Lower leg skin (tissue), 4 donors: ENCODE measurements at regions not wholly inside any gene's neighbourhood (a gene's known extent, or its start where the extent isn't known, plus 50 kb on each side); places are given as distances from the start of the nearest gene placed in this dataset.

Experiments used
- DNase-seq, 2 donors: peaks; one replicate each; pipeline ENCODE4 v3.0.0-alpha.2; 2019; ENCODE audit warnings: low spot score in 2 of 2
- H3K4me3 ChIP-seq: fragments of 200-600 bp; sonication (generic); 2 replicates; pipeline ENCODE4 v1.5.1; 2017; ENCODE audit warnings: mild to moderate bottlenecking, low read depth; ENCODE audit not compliant: poor library complexity, severe bottlenecking
- POLR2A ChIP-seq, 2 donors: fragments of 450-650 bp; IDR thresholded peaks; one replicate each; pipeline ENCODE4 v1.6.1; 2016 to 2017; ENCODE audit warnings: antibody characterized with exemption in 2 of 2, mild to moderate bottlenecking in 1 of 2, moderate library complexity in 1 of 2
- WGBS, 2 donors: methylation state at CpG; one replicate each; pipeline ENCODE4 v1.1.5; 2018; 5-methylcytosine and 5-hydroxymethylcytosine counted together
- intact Hi-C: fragments of 100-400 bp; cut with DNase I; formaldehyde crosslinking; loops from one replicate; pipeline ENCODE4 v1.15.0; 2023; ENCODE audit warnings: low total_unique reads
- TF ChIP-seq, protein P1 (sequence below), 3 donors: fragments of 450-650 bp; IDR thresholded peaks; one replicate each; pipeline ENCODE4 v1.5.1; 2016; ENCODE audit warnings: antibody characterized with exemption in 3 of 3, mild to moderate bottlenecking in 3 of 3, moderate library complexity in 2 of 3

GRCh38 chr19:31119951-31120690 lies 229.1 kb downstream of the TSHZ3 start:
- WGBS, 2 donors: 79 to 86% methylated on average over 5 of the region's 5 CpGs

DNA sequence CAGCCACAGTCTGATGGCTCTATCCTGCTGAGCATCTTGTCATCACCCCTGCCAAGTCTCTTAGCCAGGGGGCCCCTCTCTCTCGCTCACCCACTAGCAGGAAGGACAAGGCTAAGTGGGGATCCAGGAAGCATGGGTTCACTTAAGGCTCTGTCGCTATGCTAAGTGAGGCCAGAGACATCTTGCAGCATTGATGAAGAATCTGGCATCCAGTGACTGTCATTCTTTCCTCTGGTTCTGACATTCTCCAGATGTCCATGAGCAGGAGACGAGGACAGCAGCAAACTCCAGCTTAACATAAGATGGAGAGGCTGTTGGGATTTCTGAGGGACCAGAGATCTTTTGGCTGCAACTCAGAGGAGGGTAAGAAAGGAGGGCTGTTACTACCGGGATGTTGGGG lies 230.2 kb downstream of the TSHZ3 start:
- DNase-seq: peak in 1 of 2 donors; percentile 62
- WGBS, 2 donors: 56 to 60% methylated on average over 4 of the region's 4 CpGs
- no peak overlapping the region for H3K4me3 ChIP-seq
- intact Hi-C loops: no loop called here
- TF ChIP-seq, protein P1, sequence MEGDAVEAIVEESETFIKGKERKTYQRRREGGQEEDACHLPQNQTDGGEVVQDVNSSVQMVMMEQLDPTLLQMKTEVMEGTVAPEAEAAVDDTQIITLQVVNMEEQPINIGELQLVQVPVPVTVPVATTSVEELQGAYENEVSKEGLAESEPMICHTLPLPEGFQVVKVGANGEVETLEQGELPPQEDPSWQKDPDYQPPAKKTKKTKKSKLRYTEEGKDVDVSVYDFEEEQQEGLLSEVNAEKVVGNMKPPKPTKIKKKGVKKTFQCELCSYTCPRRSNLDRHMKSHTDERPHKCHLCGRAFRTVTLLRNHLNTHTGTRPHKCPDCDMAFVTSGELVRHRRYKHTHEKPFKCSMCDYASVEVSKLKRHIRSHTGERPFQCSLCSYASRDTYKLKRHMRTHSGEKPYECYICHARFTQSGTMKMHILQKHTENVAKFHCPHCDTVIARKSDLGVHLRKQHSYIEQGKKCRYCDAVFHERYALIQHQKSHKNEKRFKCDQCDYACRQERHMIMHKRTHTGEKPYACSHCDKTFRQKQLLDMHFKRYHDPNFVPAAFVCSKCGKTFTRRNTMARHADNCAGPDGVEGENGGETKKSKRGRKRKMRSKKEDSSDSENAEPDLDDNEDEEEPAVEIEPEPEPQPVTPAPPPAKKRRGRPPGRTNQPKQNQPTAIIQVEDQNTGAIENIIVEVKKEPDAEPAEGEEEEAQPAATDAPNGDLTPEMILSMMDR (IDR thresholded peaks at IDR 0.05): no peak
- no peak for TF ChIP-seq POLR2A (IDR thresholded peaks at IDR 0.05)

More at GRCh38 chr19:31119951-31120690, 229.1 kb downstream of the TSHZ3 start:
- TF ChIP-seq, protein P1 (IDR thresholded peaks at IDR 0.05): no peak
- intact Hi-C loops: no loop called here
- peak in 1 of 2 donors; percentile 56 for DNase-seq
- H3K4me3 ChIP-seq: no peak overlapping the region

DNA sequence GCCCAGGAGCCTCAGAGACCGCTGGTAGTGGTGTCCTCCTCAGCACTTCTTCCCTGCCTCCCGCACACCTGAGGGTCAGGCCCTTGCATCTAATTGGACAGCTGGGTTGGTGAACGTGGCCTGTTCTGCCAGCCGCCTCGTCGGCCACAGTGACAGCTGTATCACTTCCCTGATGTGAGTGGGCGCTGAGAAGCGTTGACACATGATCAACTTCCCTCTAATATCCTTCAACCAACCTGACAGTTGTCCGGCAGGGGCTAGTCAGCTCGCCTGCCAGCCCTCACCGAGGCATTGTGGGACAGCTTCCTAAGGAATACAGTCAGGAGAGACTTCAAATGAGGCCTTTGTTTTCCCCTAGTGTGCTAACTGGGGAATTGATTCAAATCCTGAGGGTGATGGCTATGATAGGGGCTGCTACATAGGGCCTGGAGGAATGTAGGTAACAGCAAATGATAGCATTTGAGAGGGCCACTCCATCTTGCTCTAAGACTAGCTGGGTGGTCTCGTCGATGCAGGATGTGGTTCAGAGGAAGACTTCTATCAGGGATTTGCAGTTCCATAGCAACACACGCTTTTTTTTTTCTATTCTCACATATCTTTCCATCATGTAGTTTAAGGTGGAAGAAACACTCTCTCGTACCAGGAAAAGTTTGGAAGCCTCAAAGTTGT lies 230.8 kb downstream of the TSHZ3 start:
- intact Hi-C loops: no loop called here
- 80 to 83% methylated on average over 15 of the region's 15 CpGs for WGBS, 2 donors
- H3K4me3 ChIP-seq: no peak overlapping the region
- DNase-seq: peak in 1 of 2 donors; percentile 81
- TF ChIP-seq, protein P1 (IDR thresholded peaks at IDR 0.05): no peak
- no peak for TF ChIP-seq POLR2A (IDR thresholded peaks at IDR 0.05)

DNA sequence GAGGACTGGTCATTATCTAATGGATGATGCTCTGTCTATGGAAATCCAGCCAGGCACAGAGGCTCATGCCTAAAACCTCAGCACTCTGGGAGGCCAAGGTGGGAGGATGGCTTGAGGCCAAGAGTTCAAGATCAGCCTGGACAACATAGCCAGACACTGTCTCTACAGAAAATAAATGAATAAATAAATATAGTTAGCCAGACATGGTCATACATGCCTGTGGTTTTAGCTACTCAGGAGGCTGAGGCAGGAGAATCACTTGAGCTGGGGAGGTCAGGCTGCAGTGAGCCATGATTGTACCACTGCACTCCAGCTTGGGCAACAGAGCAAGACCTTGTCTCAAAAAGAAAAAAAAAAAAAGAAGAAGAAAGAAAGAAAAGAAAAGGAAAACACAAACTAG lies 234.7 kb downstream of the TSHZ3 start:
- no peak overlapping the region for H3K4me3 ChIP-seq
- intact Hi-C loops: no loop called here
- DNase-seq: peak in 1 of 2 donors; percentile 14
- TF ChIP-seq POLR2A (IDR thresholded peaks at IDR 0.05): no peak
- TF ChIP-seq, protein P1 (IDR thresholded peaks at IDR 0.05): no peak

DNA sequence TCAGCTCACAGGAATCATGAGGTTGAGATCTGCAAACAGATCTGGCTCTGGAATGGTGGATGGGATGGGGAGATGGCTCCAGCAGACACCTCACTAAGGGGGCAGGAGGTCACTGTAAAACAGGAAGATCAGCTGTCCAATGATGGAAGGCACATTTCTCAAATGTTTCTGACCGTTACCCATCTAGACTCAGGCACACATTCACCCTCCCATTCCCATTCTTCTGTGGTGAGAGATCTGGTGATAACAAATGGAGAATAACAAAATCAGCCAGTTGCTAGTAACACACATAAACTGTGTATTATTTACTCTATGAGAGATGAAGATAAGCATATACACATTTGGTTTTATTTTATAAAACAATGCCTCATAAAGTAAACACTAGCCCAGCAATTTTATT lies 235.9 kb downstream of the TSHZ3 start:
- DNase-seq: peak in 1 of 2 donors; percentile 10
- H3K4me3 ChIP-seq: no peak overlapping the region
- TF ChIP-seq, protein P1 (IDR thresholded peaks at IDR 0.05): no peak
- TF ChIP-seq POLR2A (IDR thresholded peaks at IDR 0.05): no peak
- WGBS, 2 donors: 77% methylated on average over 1 of the region's 1 CpG
- intact Hi-C loops: no loop called here
